GM12875 (cell line): ENCODE measurements at regions not wholly inside any gene's neighbourhood (a gene's known extent, or its start where the extent isn't known, plus 50 kb on each side); places are given as distances from the start of the nearest gene placed in this dataset.

Source experiments
- H3K4me3 ChIP-seq: one replicate; pipeline ENCODE4 v1.5.1; 2011; ENCODE audit warnings: low read depth, low read length, control low read depth
- TF ChIP-seq, protein P1 (sequence below): IDR thresholded peaks from 2 replicates; pipeline ENCODE4 v1.5.1; 2011; ENCODE audit warnings: low read depth, mild to moderate bottlenecking, control low read depth, inconsistent platforms, low read length, moderate library complexity, borderline replicate concordance; ENCODE audit not compliant: insufficient read depth

DNA sequence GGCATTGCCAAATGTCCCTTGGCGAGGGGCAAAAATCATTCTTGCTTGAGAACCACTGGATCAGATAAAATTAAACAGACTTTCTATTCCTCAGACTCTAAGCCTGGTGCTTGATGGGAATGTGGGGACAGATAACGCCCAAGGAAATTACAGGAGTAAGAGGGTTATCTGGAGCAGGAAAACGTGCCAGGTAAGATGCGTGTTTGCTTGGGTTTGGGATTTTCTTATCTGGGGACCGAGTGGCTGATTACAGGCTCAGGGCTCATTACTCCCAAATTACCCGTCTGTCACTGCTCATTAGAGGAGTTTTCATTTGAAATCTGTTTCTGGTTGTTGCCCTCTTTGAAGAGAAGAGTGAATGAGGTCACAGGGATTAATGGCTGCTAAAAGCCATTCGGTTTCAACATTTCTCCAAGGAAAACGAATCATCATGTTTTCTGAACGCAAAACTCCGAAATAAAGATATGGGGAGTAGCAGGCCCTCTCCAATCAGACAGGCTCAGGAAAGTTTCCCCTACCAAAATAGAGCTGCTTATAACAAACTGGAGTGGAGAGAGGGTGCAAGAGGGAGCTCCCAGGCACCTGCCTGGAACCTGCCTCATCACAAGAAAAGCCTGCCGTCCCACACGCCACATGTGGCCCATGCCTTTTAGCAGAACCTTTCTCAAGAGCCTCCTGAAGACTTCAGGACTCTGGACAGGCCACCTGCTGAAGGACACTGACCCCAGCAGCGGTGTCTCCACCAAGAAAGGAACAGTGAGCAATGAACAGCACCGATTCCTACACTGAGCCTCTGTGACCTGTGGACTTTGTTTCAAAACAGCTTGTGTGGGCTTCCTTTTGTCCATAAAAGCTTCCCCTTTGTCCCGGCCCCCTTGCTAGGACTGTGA lies 136.4 kb downstream of the ICE1 start:
- TF ChIP-seq, protein P1, sequence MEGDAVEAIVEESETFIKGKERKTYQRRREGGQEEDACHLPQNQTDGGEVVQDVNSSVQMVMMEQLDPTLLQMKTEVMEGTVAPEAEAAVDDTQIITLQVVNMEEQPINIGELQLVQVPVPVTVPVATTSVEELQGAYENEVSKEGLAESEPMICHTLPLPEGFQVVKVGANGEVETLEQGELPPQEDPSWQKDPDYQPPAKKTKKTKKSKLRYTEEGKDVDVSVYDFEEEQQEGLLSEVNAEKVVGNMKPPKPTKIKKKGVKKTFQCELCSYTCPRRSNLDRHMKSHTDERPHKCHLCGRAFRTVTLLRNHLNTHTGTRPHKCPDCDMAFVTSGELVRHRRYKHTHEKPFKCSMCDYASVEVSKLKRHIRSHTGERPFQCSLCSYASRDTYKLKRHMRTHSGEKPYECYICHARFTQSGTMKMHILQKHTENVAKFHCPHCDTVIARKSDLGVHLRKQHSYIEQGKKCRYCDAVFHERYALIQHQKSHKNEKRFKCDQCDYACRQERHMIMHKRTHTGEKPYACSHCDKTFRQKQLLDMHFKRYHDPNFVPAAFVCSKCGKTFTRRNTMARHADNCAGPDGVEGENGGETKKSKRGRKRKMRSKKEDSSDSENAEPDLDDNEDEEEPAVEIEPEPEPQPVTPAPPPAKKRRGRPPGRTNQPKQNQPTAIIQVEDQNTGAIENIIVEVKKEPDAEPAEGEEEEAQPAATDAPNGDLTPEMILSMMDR = no peak
- H3K4me3 ChIP-seq = no peak overlapping the region

DNA sequence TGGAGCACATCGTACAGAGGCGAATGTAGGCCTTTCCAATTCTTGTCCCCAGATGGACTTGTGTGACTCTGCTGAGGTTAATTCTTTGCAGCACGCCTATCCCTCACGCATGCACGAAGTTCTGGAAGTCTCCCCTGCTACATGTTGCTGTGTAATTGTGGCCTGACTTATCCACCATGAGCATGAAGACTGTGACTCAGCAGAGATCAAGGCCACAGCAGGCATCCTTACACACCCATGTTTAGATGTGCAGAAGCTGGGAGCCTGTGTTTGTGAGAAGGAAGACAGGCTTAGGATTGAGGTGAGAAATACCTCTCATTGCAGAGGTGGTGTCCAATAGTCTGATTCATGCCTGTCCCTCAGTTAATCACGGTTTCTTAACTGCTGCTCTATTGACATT lies 135.6 kb downstream of the ICE1 start:
- no peak overlapping the region for H3K4me3 ChIP-seq
- TF ChIP-seq, protein P1 = no peak

DNA sequence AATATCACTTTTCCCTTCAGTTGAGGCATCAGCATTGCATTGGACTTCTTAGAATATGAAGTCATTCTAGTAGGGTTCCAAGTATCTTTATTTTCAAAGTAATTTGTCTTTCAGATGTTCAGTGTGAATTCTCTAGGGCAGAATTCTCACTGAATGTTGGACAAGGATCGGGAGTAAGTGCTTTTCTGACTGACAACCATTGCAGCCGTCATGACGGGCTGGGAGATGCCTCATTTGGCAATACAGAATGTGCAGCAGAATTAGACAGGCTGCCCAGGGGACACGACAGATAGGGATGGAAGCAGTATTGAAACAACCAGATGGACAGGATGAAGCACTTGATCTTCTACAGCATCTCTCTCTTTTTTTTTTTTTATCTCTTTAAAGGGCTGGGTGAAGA lies 129.0 kb downstream of the ICE1 start:
- TF ChIP-seq, protein P1 = no peak
- no peak overlapping the region for H3K4me3 ChIP-seq

DNA sequence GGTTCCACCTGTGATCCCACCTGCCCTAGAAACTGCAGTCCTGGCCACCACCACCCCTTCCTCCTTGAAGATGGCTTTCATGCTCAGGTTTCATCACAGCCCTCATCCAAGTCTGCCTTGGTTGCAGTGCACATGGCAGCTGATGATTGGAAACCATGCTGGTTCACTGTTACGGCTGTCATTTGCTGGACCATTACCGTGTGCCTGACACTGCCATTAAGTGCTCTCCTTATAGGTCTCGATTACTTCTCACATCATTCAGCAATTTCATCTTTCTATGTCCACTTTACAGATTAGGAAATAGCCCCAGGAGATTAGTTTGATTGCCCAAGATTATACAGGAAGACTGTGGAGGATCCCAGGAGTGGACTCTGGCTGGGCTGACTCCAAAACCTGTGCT lies 123.9 kb downstream of the ICE1 start:
- TF ChIP-seq, protein P1 = no peak
- H3K4me3 ChIP-seq = no peak overlapping the region

DNA sequence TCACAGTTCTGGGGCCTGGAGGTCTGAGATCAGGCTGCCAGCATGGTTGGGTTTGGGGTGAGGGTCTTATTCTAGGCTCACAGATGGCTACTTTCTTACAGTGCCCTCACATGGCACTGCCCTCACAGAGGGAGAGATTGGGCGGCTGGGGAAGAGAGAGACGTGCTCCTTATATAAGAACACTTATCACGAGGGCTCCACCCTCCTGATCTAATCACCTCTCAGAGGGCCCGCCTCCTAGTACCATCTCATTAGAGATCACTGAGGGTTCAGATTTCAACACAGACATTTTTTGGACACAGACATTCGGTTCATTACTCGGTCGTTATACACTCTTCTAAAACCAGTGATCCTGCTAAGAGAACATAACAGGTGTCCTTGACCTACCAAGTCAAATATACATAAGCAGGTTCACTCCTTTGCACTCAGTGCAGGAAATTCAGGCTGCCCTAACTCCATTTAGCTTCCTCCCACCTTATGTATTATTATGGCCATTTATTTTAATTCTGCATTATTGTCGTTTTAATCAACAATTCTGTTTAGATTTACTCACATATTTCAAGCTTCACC lies 121.7 kb downstream of the ICE1 start:
- TF ChIP-seq, protein P1 = no peak
- no peak overlapping the region for H3K4me3 ChIP-seq

DNA sequence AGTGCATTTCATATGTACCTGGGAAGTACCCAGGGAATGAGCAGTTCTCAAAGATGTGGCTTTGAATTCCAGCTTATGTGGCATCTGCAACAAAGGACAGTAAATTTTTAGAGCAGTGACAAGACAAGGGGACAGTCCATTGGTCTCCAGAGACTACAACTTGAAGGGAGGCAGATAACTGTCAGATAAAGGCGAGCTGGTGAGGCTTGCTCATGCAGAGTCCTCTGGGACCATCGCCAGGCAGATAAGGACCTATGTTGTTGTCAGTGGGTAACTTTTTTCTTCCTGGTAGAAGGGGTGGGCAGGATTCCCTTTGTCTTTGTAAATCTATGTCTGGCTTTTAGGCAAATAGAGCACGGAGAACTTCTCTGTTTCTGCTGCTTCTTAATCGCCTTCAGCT lies 120.2 kb downstream of the ICE1 start:
- TF ChIP-seq, protein P1 = no peak

DNA sequence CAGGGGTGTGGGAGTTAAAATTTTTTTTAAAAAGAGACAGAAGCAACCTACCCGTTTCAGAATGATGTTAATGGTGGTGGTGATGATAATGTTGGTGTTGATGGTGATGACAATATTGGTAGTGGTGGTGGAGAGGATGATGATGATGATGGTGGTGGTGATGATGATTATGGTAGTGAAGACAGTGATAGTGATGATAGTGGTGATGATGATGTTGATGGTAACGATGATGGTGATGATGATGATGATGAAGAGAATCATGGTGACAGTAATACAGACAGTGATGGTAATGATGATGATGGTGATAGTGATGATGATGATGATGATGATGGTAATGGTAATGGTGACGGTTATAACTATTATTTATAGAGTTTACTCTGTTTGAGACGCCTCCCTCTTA lies 117.6 kb downstream of the ICE1 start:
- TF ChIP-seq, protein P1 = no peak

More for the DNA sequence above, 120.2 kb downstream of the ICE1 start:
- no peak overlapping the region for H3K4me3 ChIP-seq

More for the DNA sequence above, 117.6 kb downstream of the ICE1 start:
- no peak overlapping the region for H3K4me3 ChIP-seq
